ENCODE measurements at regions not wholly inside any gene's neighbourhood (a gene's known extent, or its start where the extent isn't known, plus 50 kb on each side); places are given as distances from the start of the nearest gene placed in this dataset.
A peak's percentile ranks its signal among the peaks of the same experiment; 100 is the strongest.

GRCh38 chr10:42367532-42368230 lies 270.7 kb downstream of the ZNF33B start:
- H3K27me3 ChIP-seq (ENCODE audit: control insufficient read depth in 1 of 2, insufficient read depth in 2 of 2, low read length in 2 of 2), result no peaks in the 10 kb centered on the region
- H2AFZ ChIP-seq (ENCODE audit: low read length), result no peak overlapping the region
- no TSS peak for BruUV-seq (replicated peaks)
- peaks cover 76% of the 10 kb centered on the region for H3K9me3 ChIP-seq (ENCODE audit: low read length)
- FAIRE-seq, result no peak
- whole genome bisulfite sequencing (ENCODE audit: low lambda C conversion rate), result 39% methylated on average over 19 of the region's 33 CpGs
- H4K20me1 ChIP-seq (ENCODE audit: insufficient read depth, low read length), result no peaks in the 10 kb centered on the region
- no peaks in the 10 kb centered on the region for H3K36me3 ChIP-seq (replicated peaks in 1 of 2; ENCODE audit: control insufficient read depth in 1 of 2, insufficient read depth in 2 of 2, low read length in 2 of 2)
- H3K4me1 ChIP-seq (ENCODE audit: insufficient read depth, low read length), result no peaks in the 10 kb centered on the region
- in situ Hi-C loops (cut with HindIII; ENCODE audit: extremely low pct_ligation_motif_present, low pct_unique_long_range_greater_than_20kb) (no loop called here), intact Hi-C loops (cut with micrococcal nuclease; ENCODE audit: unreplicated experiment) (no loop called here)
- no peak overlapping the region for H3K4me2 ChIP-seq (ENCODE audit: low read depth, low read length)
- no peak overlapping the region for H3K4me3 ChIP-seq (replicated peaks in 1 of 3; ENCODE audit: insufficient read depth in 1 of 3, low read depth in 2 of 3, low read length in 3 of 3)
- ChIA-PET CTCF (ENCODE audit: low intra/inter-chr PET ratio, low total read pairs) (no interaction called here), POLR2A (no interaction called here)
- H3K27ac ChIP-seq (ENCODE audit: extremely low read length, insufficient read depth, low read length), result no peak overlapping the region
- no peak for DNase-seq (ENCODE audit: low spot score)
- no peak overlapping the region for H3K9ac ChIP-seq (ENCODE audit: insufficient read depth, low read depth, low read length)
- H3K79me2 ChIP-seq (ENCODE audit: insufficient read depth, low read length), result no peaks in the 10 kb centered on the region
- peak; percentile 93 for ATAC-seq
- TF ChIP-seq FIP1L1 (IDR thresholded peaks at IDR 0.05; ENCODE audit: borderline replicate concordance, insufficient read depth, low read depth, low read length) (no peak), RFX5 (IDR thresholded peaks at IDR 0.05; ENCODE audit: low read depth, low read length) (no peak), GABPB1 (CRISPR knock-in tag; IDR thresholded peaks at IDR 0.05) (peak; percentile 48), RELA (CRISPR knock-in tag; IDR thresholded peaks at IDR 0.05) (no peak), PBX2 (CRISPR knock-in tag; IDR thresholded peaks at IDR 0.05) (peak; percentile 83), SYNCRIP (IDR thresholded peaks at IDR 0.05; ENCODE audit: insufficient read depth, low read depth, low read length) (no peak), NFYB (CRISPR knock-in tag; IDR thresholded peaks at IDR 0.05) (peak; percentile 73), ZNF496 (CRISPR knock-in tag; IDR thresholded peaks at IDR 0.05; ENCODE audit: insufficient replicate concordance) (no peak), ZFYVE20 (CRISPR knock-in tag; IDR thresholded peaks at IDR 0.05; ENCODE audit: borderline replicate concordance, low read depth) (no peak), ZSCAN20 (CRISPR knock-in tag; IDR thresholded peaks at IDR 0.05; ENCODE audit: borderline replicate concordance) (no peak), RXRA (CRISPR knock-in tag; IDR thresholded peaks at IDR 0.05) (no peak), LBX2 (CRISPR knock-in tag; IDR thresholded peaks at IDR 0.05; ENCODE audit: borderline replicate concordance) (no peak), STAT5B (CRISPR knock-in tag; IDR thresholded peaks at IDR 0.05) (no peak), FOXA3 (CRISPR knock-in tag; IDR thresholded peaks at IDR 0.05) (no peak), SMC3 (IDR thresholded peaks at IDR 0.05; ENCODE audit: low read length) (no peak), NFYC (CRISPR knock-in tag; IDR thresholded peaks at IDR 0.05) (peak; percentile 74), FLYWCH1 (CRISPR knock-in tag; IDR thresholded peaks at IDR 0.05) (no peak), ETV5 (CRISPR knock-in tag; IDR thresholded peaks at IDR 0.05; ENCODE audit: borderline replicate concordance) (no peak)
